OCI-LY7 (cell line): ENCODE measurements at regions not wholly inside any gene's neighbourhood (a gene's known extent, or its start where the extent isn't known, plus 50 kb on each side); places are given as distances from the start of the nearest gene placed in this dataset.
"Not testable (repeated sequence)": the region's sequence is repeated elsewhere in the genome, so short reads cannot be mapped to it uniquely, and the experiment has no call there.

Experiments used
- BruUV-seq: library from RNA; stranded (reverse); fragments of 400-500 nt; replicated peaks from 2 replicates; lab custom pipeline; 2021; lab: Mats Ljungman, UMichigan
- CTCF ChIA-PET: fragments of 300-600 bp; sonication (Branson Sonifier 250); formaldehyde crosslinking; loops from one replicate; lab custom pipeline; 2022; ENCODE audit warnings: antibody characterized with exemption; ENCODE audit not compliant: unreplicated experiment; lab: Charles Lee
- POLR2A ChIA-PET: fragments of 300-600 bp; sonication (Branson Sonifier 250); formaldehyde crosslinking; loops from one replicate; lab custom pipeline; 2022; ENCODE audit warnings: antibody characterized with exemption; lab: Charles Lee
- DNase-seq: peaks from one replicate; pipeline ENCODE4 v3.0.0-alpha.2; 2015; ENCODE audit warnings: low spot score
- H2AFZ ChIP-seq: fragments of 200-600 bp; sonication (generic), shearing (Covaris generic); 2 replicates; pipeline ENCODE4 v1.6.1; 2014; ENCODE audit warnings: mild to moderate bottlenecking, antibody characterized with exemption, low read length, moderate library complexity
- H3K27ac ChIP-seq: fragments of 200-600 bp; sonication (generic); 2 replicates; pipeline ENCODE4 v1.5.1; 2014; ENCODE audit warnings: mixed run types, low read depth, mild to moderate bottlenecking, moderate library complexity, low read length, inconsistent platforms; ENCODE audit not compliant: poor library complexity, severe bottlenecking
- H3K36me3 ChIP-seq: fragments of 200-600 bp; sonication (generic); 2 replicates; pipeline ENCODE4 v1.6.1; 2014; ENCODE audit warnings: mild to moderate bottlenecking, antibody characterized with exemption, low read length, moderate library complexity, mixed read lengths; ENCODE audit not compliant: insufficient read depth
- H3K4me1 ChIP-seq: fragments of 200-600 bp; sonication (generic); 2 replicates; pipeline ENCODE4 v1.5.1; 2014; ENCODE audit warnings: mild to moderate bottlenecking, low read length; ENCODE audit not compliant: insufficient read depth, poor library complexity, severe bottlenecking
- H3K4me2 ChIP-seq: fragments of 200-600 bp; sonication (generic); 2 replicates; pipeline ENCODE4 v1.6.1; 2014; ENCODE audit warnings: mild to moderate bottlenecking, low read length
- H3K4me3 ChIP-seq: fragments of 200-600 bp; sonication (generic); 2 replicates; pipeline ENCODE4 v1.5.1; 2014; ENCODE audit warnings: mild to moderate bottlenecking, low read depth, low read length; ENCODE audit not compliant: poor library complexity, severe bottlenecking
- H3K79me2 ChIP-seq: fragments of 200-600 bp; sonication (generic); 2 replicates; pipeline ENCODE4 v1.6.1; 2016; ENCODE audit warnings: low read depth, mild to moderate bottlenecking, low read length, moderate library complexity, mixed read lengths; ENCODE audit not compliant: insufficient read depth
- H3K9me2 ChIP-seq: fragments of 200-600 bp; sonication (generic); 2 replicates; pipeline ENCODE4 v1.6.1; 2016; ENCODE audit warnings: mild to moderate bottlenecking, low read length, mixed read lengths; ENCODE audit not compliant: insufficient read depth
- H3K9me3 ChIP-seq: fragments of 200-600 bp; sonication (generic); 2 replicates; pipeline ENCODE4 v1.6.1; 2014; ENCODE audit warnings: mild to moderate bottlenecking, mixed run types, low read length, mixed read lengths
- H4K20me1 ChIP-seq: fragments of 200-600 bp; sonication (generic); 2 replicates; pipeline ENCODE4 v1.6.1; 2014; ENCODE audit warnings: mild to moderate bottlenecking, antibody characterized with exemption, low read length, moderate library complexity, mixed read lengths; ENCODE audit not compliant: insufficient read depth
- EZH2phosphoT487 ChIP-seq: fragments of 200-600 bp; sonication (generic); IDR thresholded peaks from 2 replicates; pipeline ENCODE4 v1.6.1; 2018; ENCODE audit warnings: low read depth, borderline replicate concordance, mild to moderate bottlenecking, mixed run types, antibody characterized with exemption, low read length, moderate library complexity, mixed read lengths
- intact Hi-C: fragments of 100-400 bp; cut with micrococcal nuclease; formaldehyde crosslinking; loops from one replicate; pipeline ENCODE4 v1.10.0; 2022; ENCODE audit not compliant: unreplicated experiment
- TF ChIP-seq, protein P1 (sequence below): fragments of 200-600 bp; sonication (generic); conservative IDR thresholded peaks from 2 replicates; pipeline ENCODE4 v1.5.1; 2014; ENCODE audit warnings: mild to moderate bottlenecking, antibody characterized with exemption, low read length, moderate library complexity, mixed read lengths

DNA sequence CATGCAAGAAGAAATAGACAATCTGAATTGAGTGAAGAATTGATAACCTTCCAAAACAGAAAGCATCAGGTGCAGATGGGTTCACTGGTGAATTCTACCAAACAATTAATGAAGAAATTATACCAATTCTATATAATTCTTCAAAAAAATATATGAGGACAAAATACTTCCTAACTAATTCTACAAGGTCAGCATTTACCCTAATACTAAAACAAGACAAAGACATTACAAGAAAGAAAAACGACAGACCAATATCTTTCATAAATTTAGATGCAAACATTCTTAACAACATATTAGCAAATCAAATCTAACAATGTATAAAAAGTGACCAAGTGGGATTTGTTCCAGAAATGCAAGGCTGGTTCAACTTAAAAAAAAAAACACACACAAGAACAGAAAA lies 183.9 kb downstream of the BARX1 start:
- Histone ChIP-seq H3K4me1 (no peaks in the 10 kb centered on the region), H3K9me3 (no peaks in the 10 kb centered on the region), H3K4me2 (no peak overlapping the region), H3K9me2 (no peaks in the 10 kb centered on the region), H3K36me3 (no peaks in the 10 kb centered on the region), H4K20me1 (no peaks in the 10 kb centered on the region), H3K27ac (no peak overlapping the region), H3K4me3 (no peak overlapping the region), H3K79me2 (no peaks in the 10 kb centered on the region), H2AFZ (no peak overlapping the region)
- TF ChIP-seq EZH2phosphoT487: no peak
- TF ChIP-seq, protein P1, sequence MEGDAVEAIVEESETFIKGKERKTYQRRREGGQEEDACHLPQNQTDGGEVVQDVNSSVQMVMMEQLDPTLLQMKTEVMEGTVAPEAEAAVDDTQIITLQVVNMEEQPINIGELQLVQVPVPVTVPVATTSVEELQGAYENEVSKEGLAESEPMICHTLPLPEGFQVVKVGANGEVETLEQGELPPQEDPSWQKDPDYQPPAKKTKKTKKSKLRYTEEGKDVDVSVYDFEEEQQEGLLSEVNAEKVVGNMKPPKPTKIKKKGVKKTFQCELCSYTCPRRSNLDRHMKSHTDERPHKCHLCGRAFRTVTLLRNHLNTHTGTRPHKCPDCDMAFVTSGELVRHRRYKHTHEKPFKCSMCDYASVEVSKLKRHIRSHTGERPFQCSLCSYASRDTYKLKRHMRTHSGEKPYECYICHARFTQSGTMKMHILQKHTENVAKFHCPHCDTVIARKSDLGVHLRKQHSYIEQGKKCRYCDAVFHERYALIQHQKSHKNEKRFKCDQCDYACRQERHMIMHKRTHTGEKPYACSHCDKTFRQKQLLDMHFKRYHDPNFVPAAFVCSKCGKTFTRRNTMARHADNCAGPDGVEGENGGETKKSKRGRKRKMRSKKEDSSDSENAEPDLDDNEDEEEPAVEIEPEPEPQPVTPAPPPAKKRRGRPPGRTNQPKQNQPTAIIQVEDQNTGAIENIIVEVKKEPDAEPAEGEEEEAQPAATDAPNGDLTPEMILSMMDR: no peak
- POLR2A ChIA-PET: no interaction called here
- no peak for DNase-seq
- intact Hi-C loops: no loop called here
- no TSS peak for BruUV-seq
- CTCF ChIA-PET: no interaction called here

DNA sequence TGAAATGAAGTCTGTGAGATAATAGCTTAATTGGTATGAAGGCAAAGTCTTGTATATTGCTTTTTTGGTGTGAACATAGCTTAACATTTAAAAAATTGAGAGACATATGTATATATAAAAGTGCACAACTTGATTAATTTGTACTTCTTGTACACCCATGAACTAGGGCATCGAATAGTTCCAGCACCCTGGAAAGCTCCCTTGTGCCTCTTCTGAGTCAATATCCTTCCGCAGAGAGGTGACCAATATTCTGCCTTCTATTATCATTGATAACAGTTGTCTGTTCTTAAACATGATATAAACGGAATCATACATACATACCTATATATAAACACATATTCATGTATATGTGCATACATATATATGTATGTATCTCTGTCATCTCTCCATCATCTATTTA lies 185.4 kb downstream of the PHF2 start:
- H3K4me3 ChIP-seq: no peak overlapping the region
- no TSS peak for BruUV-seq
- H3K79me2 ChIP-seq: no peaks in the 10 kb centered on the region
- H3K9me2 ChIP-seq: no peaks in the 10 kb centered on the region
- no peaks in the 10 kb centered on the region for H3K9me3 ChIP-seq
- ChIA-PET POLR2A (interaction anchor here (0.5 to 1.2 kb wide), 3 partner anchors 9 to 1847 kb away, joined by 3 read pairs; no protein-coding TSS in a partner anchor), CTCF (no interaction called here)
- no peak for DNase-seq
- H4K20me1 ChIP-seq: no peaks in the 10 kb centered on the region
- no peaks in the 10 kb centered on the region for H3K4me1 ChIP-seq
- no peak overlapping the region for H3K4me2 ChIP-seq
- intact Hi-C loops: no loop called here
- no peak overlapping the region for H3K27ac ChIP-seq
- TF ChIP-seq, protein P1: no peak
- no peak for TF ChIP-seq EZH2phosphoT487
- H2AFZ ChIP-seq: no peak overlapping the region
- H3K36me3 ChIP-seq: no peaks in the 10 kb centered on the region

DNA sequence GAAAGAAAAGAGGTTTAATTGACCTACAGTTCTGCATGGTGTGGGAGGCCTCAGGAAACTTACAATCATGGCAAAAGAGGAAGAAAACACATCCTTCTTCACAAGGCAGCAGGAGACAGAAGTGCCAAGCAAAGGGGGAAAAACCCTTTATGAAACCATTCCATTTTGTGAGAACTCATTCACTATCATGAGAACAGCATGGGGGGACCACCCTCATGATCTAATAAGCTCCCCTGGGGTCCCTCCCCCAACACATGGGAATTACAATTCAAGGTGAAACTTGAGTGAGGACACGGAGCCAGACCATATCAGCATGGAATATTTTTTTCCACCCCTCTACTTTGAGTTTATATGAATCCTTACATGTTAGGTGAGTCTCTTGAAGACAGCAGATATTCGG lies 173.7 kb downstream of the PHF2 start:
- ChIA-PET CTCF (no interaction called here), POLR2A (no interaction called here)
- Histone ChIP-seq H3K4me1 (no peaks in the 10 kb centered on the region), H3K79me2 (no peaks in the 10 kb centered on the region), H3K4me3 (no peak overlapping the region), H3K9me2 (no peaks in the 10 kb centered on the region), H3K4me2 (no peak overlapping the region), H3K27ac (no peak overlapping the region), H3K9me3 (peaks cover 36% of the 10 kb centered on the region; the same call in 1 of the 2 replicates), H2AFZ (no peak overlapping the region), H4K20me1 (no peaks in the 10 kb centered on the region), H3K36me3 (no peaks in the 10 kb centered on the region)
- no peak for TF ChIP-seq EZH2phosphoT487
- TF ChIP-seq, protein P1: no peak
- no peak for DNase-seq
- intact Hi-C loops: no loop called here
- BruUV-seq: no TSS peak

DNA sequence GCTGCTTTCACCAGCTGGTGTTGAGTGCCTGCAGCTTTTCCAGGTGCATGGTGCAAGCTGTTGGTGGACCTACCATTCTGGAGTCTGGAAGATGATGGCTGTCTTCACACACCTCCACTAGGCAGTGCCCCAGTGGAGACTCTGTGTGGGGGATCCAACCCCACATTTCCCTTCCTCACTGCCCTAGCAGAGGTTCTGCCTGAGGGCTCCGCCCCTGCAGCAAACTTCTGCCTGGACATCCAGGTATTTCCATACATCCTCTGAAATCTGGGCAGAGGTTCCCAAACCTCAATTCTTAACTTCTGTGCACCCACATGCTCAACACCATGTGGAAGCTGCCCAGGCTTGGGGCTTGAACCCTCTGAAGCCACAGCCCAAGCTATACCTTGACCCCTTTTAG lies 172.4 kb downstream of the PHF2 start:
- POLR2A ChIA-PET, H3K4me2 ChIP-seq, H3K79me2 ChIP-seq, H3K4me3 ChIP-seq, BruUV-seq, H3K4me1 ChIP-seq, H2AFZ ChIP-seq, CTCF ChIA-PET, H3K27ac ChIP-seq, intact Hi-C loops, H4K20me1 ChIP-seq, H3K36me3 ChIP-seq, H3K9me2 ChIP-seq: not testable (repeated sequence)
- peaks cover 36% of the 10 kb centered on the region; the same call in 1 of the 2 replicates for H3K9me3 ChIP-seq
- DNase-seq: peak; percentile 22
